HG02798 (cell line): ENCODE measurements at regions not wholly inside any gene's neighbourhood (a gene's known extent, or its start where the extent isn't known, plus 50 kb on each side); places are given as distances from the start of the nearest gene placed in this dataset.
"Not testable (repeated sequence)": the region's sequence is repeated elsewhere in the genome, so short reads cannot be mapped to it uniquely, and the experiment has no call there.

Source experiments
- ATAC-seq: cut with Tn5 transposase; IDR thresholded peaks from one replicate; pipeline ENCODE4 v1.9.1; 2021; ENCODE audit warnings: mild to moderate bottlenecking; ENCODE audit not compliant: unreplicated experiment, poor library complexity

DNA sequence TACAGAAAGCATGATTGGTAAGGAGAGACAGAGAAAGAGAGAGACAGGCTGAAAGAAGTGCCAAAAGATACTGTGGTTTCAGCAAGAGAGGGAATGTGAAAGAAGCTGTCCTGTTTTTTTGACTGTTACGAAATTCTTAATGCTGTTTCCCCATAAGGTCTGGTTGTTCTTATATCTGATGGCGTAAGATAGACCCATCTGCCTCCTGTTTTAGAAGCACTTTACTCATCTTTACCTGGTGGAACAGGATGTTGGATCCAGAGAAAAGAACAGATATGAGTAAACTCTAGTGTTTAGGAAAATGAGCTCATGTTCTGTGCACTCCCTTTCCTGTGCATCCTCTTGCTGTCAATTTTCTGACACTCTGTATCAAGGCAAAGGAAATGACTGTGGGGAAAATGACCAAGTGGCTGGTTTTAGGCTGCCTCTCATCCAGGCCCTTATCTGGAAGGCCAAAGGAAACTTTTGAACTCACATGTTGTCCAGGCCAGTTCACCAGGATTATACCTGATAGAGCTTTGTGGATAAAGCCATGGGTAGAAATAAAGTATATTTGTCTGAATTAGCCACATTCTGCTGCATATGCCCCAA, 311.7 kb upstream of the HTR2C start:
- no peak for ATAC-seq

DNA sequence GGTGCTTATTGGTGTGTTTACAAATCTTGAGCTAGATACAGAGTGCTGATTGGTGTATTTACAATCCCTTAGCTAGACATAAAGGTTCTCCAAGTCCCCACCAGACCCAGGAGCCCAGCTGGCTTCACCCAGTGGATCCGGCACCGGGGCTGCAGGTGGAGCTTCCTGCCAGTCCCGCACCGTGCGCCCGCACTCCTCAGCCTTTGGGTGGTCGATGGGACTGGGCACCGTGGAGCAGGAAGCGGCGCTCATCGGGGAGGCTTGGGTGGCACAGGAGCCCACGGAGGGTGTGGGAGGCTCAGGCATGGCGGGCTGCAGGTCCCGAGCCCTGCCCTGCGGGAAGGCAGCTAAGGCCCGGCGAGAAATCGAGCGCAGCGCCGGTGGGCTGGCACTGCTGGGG, 313.5 kb upstream of the HTR2C start:
- ATAC-seq, result not testable (repeated sequence)

DNA sequence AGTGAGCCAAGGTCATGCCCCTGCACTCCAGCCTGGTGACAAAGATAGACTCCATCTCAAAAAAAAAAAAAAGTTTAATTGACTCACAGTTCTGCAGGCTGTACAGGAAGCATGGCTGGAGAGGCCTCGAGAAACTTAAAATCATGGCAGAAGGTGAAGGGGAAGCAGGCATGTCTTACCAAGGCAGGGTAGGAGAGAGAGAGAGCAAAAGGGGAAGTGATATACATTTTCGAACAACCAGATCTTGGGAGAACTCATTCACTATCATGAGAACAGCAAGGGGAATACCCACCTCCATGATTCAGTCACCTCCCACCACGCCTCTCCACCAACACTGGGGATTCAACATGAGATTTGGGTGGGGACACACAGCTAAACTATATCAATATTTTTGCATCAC, 315.2 kb upstream of the HTR2C start:
- ATAC-seq, result no peak

DNA sequence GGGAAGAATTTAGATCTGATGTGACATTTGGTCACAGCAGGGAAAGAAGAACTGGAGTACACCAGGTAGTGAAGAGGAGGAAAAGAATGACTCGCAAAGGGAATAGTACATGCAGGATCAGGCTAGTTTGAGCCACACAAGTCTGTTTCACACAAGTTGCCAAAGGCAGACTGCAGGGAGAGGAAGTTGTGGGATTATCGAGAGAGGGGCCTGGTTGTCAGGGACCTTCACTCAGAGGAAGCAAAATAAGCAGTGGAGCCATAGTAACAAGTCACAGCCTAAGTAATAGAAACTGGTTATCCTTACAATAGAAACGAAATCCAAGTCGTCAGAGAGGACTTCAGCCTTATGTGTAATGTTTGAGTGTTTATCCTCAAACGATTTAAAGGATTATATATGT, 316.7 kb upstream of the HTR2C start:
- no peak for ATAC-seq

DNA sequence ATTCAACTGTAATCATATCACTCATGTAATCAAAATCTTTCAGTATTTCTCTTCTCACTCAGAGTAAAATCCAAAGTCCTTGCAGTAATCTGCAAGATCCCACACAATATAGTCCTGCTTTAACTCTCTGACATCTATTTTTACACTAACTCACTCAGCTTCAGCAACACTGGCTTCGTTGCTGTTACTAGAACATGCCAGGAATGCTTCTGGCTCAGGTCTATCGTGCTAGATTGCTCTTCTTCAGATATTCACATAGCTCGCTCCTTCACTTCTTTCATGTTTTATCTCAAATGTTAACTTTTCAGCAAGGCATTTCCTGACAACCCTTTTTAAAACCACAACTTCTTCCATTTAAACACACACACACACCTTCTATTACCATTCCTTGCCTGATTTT, 331.7 kb upstream of the HTR2C start:
- ATAC-seq, result no peak

DNA sequence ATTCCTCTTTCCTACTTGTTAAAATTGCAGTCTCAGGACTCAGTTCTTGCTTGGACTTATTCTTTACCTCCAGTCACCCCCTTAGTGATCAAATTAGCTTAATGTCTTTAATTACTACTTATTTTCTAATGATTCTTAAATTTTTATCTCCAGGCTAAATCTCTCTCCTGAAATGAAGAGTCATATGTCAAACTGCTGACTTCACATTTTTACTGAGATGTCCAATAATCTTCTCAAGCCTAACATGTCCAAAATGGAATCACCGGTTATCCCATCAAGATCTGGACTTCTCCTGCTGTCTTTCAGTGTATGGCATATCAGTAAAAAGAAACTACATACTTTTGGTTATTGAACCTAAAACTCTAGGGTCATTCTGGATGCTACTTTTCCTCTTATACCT, 332.3 kb upstream of the HTR2C start:
- ATAC-seq, result no peak

DNA sequence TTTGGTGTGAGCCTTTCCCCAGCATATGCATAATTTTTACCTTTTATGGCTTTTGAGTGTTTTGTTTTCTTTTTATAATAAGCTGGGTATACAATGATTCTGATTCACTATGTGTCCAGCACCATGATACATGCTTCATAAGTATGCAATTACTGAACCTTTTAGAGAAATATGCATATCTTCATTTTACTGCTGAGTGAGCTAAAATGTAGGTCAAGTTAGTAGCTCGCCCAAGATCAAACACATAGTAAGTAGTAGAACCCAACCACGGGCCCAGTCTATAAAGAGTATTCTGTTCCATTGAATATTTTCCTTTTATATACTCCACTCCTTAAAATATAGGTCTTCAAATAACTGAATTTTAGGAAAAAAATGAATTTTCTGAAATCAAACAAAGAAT, 362.4 kb upstream of the HTR2C start:
- ATAC-seq, result no peak

DNA sequence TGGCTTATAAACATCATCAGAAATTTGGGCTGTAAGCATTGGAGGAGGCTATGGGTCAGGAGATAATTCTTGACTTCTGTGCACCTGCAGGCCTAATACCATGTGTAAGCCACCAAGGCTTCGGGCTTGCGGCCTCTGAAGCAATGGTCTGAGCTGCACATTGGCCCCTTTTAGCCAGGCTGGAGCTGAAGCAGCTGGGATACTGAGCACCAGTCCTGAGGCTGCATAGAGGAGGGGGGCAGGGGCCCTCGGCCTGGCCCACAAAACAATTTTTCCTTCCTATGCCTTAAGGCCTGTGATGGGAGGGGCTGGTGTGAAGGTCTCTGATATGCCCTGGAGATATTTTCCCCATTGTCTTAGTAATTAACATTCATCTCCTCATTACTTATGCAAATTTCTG, 373.0 kb upstream of the HTR2C start:
- ATAC-seq, result no peak

DNA sequence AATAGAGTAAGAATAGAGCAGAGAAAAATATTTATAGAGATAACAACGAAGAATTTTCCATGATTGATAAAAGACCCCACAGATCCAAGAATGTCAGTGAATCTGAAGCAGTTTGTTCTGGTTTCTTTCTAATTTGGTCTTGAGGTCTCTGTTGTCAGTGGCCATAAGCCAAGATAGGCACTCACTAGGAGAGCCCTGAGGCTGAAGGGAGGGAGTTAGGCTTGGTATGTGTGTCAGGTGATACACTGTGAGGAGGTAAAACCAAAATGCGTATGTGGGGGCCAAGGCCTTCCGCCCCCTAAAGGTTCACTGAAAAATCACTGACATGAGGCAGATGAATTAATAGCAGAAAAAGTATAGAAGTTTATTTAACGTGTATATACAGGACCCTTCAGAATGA, 382.3 kb upstream of the HTR2C start:
- ATAC-seq, result no peak

DNA sequence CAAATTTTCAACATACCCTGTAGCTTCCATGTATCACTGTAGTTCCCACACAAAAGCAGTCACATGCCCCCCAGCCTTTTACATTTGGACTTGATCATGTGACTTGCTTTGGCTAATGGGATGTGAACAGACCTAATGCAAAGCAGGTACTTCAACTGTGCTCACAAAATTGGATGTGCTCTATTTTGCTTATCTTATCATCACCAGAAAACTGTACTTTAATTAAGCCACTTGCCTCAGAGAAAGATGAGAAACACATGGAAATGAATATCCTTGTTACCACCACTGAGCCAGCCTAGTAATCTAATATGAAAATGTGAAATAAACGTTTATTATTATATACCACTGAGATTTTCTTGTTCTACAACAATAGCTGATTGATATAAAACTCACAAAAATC, 402.7 kb upstream of the HTR2C start:
- no peak for ATAC-seq

DNA sequence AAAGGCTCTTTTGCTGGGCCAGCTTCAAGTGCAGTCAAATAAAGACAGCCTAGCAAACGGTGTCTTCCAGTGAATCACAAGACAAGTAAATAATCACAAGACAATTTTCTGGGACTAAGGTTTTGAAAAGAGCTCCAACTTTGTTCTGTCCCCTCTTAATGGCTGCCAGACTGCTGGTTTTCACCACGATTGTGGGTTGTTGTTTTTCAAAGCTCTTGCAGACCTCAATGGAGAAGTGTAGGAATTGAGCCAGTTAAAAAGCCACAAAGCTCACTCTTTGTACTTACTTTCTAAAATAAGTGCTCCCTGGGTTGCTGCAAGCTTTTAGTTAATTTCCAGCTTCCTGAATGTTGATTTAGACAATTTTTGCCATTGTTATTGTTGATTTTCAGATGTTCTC, 405.8 kb upstream of the HTR2C start:
- ATAC-seq, result no peak

DNA sequence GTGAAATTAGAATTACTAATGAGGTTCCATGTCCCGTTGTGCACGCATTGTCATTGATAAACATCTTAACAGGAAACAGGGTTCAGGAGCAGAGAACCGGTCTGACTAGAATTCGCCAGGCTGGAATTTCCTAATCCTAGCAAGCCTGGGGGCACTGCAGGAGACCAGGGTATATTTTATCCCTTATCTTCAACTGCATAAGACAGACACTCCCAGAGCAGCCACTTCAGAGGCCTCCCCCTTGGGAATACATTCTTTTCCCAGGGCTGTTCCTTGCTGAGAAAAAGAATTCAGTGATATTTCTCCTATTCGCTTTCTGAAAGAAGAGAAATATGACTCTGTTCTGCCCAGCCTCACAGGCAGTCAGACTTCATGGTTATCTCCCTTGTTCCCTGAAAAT, 416.6 kb upstream of the HTR2C start:
- ATAC-seq, result not testable (repeated sequence)

DNA sequence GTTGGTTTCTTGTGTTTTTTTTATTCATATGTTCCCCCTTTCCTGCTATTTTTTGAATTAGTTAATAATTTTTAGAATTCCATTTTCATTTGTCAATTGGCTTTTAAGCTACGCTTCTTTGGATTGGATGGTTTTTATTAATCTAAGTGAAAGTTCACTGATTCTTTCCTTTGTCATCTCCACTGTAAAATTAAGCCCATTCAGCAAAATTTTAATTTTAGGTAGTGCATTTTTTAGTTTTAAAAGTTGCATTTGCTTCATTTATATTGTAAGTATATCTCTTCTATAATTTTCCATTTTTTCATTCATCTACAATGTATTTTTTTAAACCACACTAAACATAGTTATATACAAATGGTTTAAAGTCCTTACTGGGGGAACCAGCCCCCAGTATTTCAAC, 417.3 kb upstream of the HTR2C start:
- no peak for ATAC-seq

DNA sequence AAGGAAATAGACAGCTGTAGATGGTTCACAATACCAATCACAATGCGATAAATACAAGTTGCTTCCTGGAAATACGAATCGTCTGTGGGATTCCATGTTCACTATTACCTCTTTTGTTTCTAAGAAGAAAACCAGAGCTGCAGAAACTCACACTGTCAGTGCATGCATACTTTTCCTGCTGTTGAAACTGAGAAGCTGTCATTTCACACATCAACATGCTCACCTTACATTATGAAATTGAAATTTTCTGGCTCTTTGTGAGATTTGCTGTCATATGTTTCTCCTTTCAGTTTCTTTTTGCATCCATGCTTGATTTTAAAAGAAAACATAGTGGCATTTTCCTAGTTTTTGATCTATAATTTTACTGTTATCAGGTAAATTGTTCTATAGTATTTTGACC, 418.3 kb upstream of the HTR2C start:
- ATAC-seq, result no peak

DNA sequence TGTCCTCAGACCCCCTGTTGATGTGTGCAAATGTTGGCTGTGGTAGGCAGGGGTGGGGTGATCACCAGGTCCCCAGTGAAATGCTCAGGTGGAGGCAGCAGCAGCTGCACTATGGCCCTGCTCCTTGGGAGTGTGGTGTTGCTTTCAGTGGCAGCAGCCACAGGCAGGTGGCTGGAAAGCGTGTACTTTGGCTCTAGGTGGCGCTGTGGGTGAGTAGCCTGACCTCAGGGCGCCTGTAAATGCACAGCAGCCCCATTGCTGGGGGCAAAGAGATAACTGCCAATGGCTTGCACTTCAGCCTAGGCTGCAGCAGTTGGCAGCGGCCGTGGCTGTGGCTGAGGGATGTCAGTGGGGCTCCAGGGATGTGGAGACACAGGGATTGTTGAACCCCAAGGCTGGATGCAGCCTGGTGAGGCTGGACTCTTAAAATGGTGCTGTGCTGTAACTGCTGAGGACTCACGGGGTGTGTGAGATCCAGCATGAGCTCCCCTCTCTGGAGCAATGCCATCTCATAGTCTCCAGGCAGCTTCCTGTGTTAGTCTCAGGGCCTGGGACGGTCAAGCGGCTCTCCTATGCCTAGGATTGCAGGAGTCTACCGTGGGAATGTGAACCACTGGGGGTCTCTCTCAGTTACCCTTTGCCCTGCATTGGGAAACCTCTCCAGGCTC, 421.7 kb upstream of the HTR2C start:
- no peak for ATAC-seq

DNA sequence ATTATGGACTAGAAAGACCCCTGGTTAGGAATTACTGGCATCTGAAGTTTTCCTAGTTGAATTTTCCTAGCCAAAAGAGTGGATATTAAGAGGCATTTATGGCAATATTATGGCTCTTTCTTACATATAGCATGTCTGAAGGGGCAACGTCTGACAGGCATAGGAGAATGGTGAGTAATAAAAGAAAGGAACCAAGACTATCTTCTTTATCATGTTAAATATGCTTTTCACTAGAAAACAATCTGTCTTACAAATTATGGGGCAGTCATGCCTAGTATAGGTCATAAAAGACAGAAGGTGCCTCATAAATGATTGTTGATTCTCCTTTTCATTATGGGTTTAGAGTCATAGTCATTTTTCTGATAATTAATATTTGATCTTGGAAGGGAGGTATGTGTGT, 431.1 kb upstream of the HTR2C start:
- no peak for ATAC-seq

DNA sequence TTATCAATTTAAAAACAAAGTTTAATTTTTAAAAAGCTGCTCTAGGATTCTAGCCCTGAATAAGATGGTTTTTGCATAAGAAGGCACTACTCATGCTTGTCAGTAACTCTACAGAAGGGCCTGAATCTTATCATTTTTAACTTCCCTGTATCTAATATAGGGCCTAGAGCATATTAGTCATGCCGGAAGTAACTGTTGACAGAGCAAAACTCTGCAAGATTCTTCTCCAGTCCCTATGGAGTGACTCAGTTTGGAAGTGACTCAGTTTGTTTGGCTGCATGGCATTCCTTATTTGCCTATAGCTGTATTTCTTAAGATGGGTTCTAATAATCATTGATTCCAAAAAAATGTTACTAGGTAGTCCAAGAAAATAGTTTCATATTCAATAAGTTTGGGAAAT, 431.8 kb upstream of the HTR2C start:
- ATAC-seq, result no peak

DNA sequence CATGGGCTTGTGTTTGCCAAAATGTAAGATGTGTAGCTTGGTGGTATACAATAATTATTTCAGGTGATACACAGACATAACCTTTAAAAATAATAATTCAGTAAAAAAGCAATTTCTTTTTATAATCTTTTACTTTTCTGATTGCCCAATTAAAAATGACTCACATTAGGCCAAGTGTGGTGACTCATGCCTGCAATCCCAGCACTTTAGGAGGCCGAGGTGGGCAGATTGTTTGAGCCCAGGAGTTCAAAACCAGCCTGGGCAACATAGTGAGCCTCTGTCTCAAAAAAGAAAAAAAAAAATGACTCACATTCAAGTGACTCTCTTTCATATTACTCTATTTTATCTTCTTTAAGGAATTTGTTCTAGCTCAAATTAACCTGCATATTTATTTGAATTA, 449.4 kb upstream of the HTR2C start:
- no peak for ATAC-seq

DNA sequence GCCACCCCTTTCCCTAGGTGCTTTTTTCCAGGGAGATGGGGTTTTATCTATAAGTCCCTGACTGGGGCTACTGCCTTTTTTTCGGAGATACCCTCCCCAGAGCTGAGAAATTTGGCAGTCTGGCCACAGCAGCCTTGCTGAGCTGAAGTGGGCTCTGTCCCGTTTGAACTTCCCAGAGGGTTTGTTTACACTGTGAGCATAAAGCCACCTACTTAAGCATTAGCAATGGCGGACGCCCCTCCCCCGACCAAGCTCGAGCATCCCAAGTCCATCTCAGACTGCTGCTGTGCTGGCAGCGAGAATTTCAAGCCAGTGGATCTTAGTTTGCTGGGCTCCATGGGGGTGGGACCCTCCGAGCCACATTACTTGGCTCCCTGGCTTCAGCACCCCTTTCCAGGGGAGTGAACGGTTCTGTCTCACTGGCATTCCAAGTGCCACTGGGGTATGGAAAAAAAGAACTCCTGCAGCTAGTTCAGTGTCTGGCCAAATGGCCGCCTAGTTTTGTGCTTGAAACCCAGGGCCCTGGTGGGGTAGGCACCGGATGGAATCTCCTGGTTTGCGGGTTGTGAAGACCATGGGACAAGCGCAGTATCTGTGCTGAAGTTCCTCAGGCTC, 456.4 kb upstream of the HTR2C start:
- no peak for ATAC-seq

DNA sequence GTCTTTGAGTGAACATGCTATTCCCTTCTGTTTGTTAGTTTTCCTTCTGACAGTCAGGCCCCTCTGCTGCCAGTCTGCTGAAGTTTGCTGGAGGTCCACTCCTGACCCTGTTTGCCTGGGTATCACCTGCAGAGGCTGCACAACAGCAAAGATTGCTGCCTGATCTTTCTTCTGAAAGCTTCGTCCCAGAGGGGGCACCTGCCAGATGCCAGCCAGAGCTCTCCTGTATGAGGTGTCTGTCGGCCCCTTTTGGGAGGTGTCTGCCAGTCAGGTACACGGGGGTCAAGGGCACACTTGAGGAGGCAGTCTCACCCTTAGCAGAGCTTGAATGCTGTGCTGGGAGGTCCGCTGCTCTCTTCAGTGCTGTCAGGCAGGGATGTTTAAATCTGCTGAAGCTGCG, 456.9 kb upstream of the HTR2C start:
- ATAC-seq, result no peak

DNA sequence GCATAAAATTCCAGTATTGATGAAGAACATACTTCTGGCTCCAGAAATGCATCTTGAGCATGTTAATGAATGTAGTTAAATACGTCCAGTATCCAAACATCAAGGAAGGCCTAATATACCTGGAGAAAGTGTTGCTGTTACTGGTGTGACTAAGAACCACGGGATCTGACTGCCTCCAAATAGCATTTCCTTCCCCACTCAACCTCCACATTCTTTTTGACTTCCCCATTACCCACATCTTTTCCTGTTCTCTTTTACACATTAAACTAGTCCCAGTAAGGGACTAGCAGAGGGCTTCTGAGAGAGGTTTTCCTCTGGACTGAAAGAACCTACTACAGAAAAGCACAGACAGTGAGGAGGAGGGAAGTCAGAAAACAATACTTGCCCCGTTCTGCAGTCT, 482.8 kb upstream of the HTR2C start:
- ATAC-seq, result no peak

DNA sequence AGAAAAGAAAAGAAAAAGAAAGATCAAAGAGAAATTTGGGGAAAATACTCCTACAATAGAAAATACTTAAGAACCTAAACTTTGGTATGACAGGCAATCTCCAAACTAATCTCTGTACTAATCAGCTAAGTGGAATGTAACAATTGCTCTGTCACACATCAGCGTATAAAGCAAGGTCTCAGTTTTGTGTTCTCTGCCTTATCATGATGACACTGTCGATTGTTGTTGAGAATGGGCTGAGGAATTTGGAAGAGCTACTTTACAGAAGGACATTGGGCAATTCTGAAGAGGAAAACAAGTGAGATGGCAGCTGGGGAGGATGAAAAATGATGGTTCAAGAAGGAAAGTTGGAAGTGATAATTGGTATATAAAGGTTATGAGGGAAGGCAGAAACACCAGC, 486.0 kb upstream of the HTR2C start:
- ATAC-seq, result no peak
